ENCODE measurements at regions not wholly inside any gene's neighbourhood (a gene's known extent, or its start where the extent isn't known, plus 50 kb on each side); places are given as distances from the start of the nearest gene placed in this dataset.

- no peak for DNase-seq
These were observed 307.7 kb downstream of the LMO4 start for GRCh38 chr1:87636198-87636892.

DNA sequence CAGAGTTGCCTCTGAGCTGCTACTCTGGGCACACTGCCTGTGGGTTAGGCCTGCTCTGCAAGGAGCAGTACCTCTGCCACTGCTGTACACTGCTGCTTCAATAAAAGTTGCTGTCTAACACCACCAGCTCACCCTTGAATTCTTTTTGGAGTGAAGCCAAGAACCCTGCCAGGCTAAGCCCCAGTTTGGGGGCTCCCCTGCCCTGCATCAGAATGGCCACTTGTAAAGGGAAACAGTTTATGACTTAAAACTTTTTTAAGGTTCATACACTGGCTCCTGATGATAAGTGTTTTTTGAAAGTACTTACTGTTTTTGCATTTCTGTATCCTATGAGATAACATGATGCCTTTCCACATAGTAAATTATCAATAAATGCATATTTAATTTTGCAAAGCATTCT lies 310.0 kb downstream of the LMO4 start:
- DNase-seq = no peak

GRCh38 chr1:87641996-87642395 lies 313.3 kb downstream of the LMO4 start:
- no peak for DNase-seq

GRCh38 chr1:87642581-87643221 lies 314.0 kb downstream of the LMO4 start:
- no peak for DNase-seq

GRCh38 chr1:87644033-87644578 lies 315.4 kb downstream of the LMO4 start:
- DNase-seq = no peak

DNA sequence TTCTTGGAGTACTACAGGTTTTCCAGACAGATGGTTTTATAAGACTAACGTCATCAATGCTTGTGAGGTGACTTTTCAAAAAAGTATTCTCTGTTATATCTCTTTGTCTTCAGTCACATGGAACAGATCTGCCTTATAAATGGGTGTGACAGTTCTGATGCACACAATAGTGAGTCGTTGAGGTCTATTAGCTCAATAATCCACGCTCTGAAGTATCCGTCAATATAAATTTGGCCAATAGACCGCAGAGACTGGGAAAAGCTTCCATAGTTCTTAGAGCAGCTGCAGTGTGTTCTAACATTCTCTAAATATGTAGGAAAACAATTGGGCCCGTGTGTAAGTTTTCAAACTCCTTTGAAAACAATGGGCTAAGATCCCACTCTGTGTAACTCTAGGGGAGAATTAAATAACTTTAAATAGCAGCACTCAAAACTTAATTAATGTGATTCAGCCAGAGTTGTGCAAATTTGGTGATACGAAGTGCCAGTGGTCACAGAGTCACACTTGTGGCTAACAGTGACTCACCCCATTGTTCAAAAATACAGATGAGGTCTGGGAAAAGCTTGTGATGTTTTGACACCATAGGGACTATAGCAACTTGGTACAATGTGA lies 316.0 kb downstream of the LMO4 start:
- peak in 1 of 2 donors; percentile 45 for DNase-seq

- no peak for DNase-seq
These were observed 318.9 kb downstream of the LMO4 start for GRCh38 chr1:87647430-87648177.

DNA sequence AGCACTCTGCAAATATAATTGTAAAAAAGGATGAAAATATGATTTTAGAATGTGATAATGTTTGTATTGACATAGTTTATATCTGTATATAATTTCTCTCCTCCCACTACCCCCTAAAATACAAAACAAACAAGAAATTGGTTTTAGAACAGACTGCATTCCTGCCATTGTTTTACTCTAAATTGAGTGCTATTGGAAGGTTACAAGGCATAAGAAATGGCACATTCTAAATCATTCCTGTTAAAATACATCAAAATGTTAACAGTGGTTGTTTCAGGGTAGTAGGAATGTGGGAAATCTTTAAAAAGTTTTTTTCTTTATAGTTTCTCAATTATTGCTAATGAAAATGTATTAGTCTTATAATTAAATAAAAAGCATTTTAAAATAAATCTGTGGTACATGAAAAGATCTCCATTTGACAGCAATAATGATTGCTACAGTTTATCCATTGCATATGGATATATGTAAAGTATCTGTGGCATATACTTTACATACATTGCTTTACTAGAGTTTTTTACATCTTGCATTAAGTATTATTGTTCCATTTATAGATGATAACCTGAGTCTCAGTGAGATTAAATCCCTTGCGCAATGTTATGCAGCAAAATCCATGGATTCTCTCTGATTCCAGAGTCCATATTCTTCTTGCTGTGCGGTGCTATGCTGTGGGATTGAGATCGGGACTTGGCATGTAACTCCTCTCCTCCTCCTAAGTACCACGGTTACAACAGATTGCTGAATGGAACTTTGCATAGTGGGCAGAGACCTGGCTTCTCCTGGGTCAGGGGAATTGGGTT lies 319.8 kb downstream of the LMO4 start:
- no peak for DNase-seq

DNA sequence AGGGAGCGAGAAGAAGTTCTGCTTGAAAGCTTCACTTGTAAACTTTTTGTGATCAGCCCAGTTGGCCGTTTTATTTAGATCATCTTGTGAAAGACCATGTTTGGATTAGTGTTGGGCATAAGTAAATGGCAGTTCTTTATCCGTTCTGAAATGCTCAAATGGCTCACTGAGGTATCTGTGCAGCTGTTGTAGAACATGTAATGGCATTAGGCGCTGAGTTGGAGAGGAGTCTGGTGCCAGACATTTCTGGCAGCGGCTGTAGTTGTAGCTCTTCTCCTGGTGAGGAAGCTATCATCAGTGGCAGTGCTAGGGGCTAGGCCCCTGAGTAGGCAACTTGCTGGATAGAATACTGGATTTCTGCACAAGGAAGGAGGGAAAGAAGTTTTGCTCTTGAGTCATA lies 321.6 kb downstream of the LMO4 start:
- DNase-seq = no peak

DNA sequence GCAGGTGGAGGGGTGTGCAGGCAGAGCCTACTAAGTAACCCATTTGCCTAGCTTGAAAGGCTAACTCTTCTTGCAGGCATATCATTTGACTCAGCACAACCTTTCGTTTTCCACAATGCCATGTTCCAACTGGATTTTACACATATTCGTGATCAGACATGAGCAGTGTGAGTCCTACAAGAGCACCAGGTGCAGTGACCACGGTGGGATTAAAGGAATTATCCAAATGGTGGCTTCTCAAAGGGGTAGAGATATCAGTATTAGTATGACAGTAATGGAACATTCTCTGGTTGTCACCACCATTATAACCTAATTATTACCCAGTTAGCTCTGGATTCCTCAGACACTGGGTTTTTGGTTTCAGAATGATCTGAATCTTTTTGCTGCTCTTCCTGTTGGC lies 323.5 kb downstream of the LMO4 start:
- DNase-seq = no peak

DNA sequence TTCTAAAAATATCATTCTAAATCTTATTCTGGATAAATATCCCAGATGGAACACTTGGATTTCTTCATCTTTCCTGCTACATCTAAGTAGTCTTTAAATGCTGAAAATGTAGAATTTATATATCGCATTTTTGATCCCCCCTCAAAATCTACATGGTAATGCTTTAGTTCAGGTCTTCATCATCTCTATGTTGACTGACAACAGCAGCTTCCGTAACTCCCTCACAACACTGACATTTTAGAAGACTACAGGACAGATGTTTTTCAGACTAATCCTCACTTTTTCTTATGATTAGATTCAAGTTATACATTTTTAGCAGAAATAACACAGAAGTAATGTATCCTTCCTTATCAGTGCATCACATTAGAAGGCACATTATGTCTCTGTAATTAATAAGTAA lies 336.5 kb downstream of the LMO4 start:
- no peak for DNase-seq

DNA sequence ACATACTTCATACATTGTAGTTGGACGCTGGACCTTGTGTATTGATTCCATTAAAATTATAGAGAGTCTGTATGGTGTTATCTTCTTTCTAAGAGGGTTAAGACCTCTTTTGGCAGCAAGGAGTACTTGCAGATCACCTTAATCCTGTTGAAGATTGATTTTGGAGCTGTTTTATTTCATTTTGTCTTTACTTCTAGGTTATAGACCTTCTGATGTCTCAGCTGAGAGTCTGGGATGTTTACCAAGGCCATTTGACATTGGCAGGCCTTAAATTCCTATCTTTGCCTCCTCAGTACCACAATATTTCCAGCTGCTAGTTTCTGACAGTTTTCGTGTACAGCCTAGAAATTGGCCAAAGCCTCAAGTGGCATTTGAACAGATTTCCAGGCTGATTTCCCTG lies 338.0 kb downstream of the LMO4 start:
- no peak for DNase-seq

DNA sequence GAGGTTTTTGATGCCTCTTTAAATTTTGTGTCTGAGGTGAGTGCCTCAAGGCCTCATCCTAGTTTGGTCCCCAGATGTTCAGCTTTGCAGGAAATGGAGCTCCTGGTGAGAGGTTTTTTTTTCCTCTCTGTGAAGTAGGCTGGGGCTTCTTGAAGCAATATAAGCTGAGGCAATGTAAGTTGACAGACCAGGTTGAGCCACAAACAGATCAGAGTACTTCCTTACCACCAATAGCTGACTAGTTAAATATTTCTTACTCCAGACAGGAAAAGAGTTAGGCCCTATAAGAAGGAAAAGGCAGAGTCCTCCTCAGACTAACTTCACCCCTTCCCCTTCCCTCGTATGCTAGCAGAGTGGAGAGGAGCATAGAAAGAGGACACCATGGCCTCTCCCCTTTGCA lies 341.0 kb downstream of the LMO4 start:
- DNase-seq = no peak

- DNase-seq = no peak
These were observed 344.6 kb downstream of the LMO4 start for GRCh38 chr1:87673309-87673708.

GRCh38 chr1:87673748-87674147 lies 345.1 kb downstream of the LMO4 start:
- no peak for DNase-seq

DNA sequence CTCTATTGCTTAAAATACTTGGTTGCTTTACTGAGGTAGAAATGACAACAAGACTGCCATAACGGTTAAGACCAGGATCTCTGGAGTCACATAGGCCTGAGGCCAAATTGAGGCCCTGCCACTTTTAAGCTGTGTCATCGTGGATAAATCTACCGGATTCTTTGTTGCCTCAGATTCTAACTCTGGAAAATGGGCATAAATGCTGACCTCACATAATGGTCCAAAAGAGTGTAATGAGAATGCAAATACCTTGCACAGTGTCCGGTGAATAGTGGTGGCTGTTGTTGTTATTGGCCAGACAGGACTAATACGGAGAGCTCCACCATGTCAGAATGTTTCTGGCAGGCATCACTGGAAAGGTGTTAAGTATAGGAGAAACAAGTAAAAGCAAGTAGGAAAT lies 346.1 kb downstream of the LMO4 start:
- no peak for DNase-seq

GRCh38 chr1:87678266-87678665 lies 349.6 kb downstream of the LMO4 start:
- no peak for DNase-seq

GRCh38 chr1:87682565-87682964 lies 353.9 kb downstream of the LMO4 start:
- DNase-seq = no peak

- DNase-seq = peak in 1 of 2 donors; percentile 2
These were observed 354.7 kb downstream of the LMO4 start for GRCh38 chr1:87683196-87683956.

- DNase-seq = peak; percentile 3 to 14
These were observed 355.5 kb downstream of the LMO4 start for GRCh38 chr1:87684194-87684593.

- peak in 1 of 2 donors; percentile 24 for DNase-seq
These were observed 356.1 kb downstream of the LMO4 start for GRCh38 chr1:87684713-87685205.
